ENCODE measurements at regions not wholly inside any gene's neighbourhood (a gene's known extent, or its start where the extent isn't known, plus 50 kb on each side); places are given as distances from the start of the nearest gene placed in this dataset.

DNA sequence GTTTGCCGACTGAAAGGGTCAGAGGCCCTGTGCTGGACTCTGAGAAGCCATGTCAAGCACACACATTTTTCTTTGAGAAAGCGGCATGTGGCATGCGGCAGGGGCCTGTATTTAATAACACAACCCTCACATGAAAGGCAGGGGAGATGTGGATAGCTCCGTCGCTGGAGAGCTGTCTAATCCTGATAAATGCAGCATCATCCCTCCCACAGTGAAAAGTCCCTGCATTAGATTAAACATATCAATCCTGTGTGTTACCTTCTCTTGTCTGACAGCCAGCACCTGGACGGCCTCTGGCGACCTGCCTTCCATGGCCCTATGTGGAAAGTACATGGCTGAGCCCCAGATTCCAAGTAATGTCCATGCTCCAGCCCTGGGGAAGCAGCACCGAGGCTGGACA lies 313.0 kb upstream of the AJAP1 start:
- TF ChIP-seq, protein P1, sequence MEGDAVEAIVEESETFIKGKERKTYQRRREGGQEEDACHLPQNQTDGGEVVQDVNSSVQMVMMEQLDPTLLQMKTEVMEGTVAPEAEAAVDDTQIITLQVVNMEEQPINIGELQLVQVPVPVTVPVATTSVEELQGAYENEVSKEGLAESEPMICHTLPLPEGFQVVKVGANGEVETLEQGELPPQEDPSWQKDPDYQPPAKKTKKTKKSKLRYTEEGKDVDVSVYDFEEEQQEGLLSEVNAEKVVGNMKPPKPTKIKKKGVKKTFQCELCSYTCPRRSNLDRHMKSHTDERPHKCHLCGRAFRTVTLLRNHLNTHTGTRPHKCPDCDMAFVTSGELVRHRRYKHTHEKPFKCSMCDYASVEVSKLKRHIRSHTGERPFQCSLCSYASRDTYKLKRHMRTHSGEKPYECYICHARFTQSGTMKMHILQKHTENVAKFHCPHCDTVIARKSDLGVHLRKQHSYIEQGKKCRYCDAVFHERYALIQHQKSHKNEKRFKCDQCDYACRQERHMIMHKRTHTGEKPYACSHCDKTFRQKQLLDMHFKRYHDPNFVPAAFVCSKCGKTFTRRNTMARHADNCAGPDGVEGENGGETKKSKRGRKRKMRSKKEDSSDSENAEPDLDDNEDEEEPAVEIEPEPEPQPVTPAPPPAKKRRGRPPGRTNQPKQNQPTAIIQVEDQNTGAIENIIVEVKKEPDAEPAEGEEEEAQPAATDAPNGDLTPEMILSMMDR (IDR thresholded peaks at IDR 0.05): no peak
- TF ChIP-seq POLR2A (IDR thresholded peaks at IDR 0.05): no peak
